Trophoblast cell (in vitro differentiated cells and primary cell): ENCODE measurements at regions not wholly inside any gene's neighbourhood (a gene's known extent, or its start where the extent isn't known, plus 50 kb on each side); places are given as distances from the start of the nearest gene placed in this dataset.
"Not testable (repeated sequence)": the region's sequence is repeated elsewhere in the genome, so short reads cannot be mapped to it uniquely, and the experiment has no call there.

Experiments used
- DNase-seq, 2 donors: peaks; one replicate each; pipeline ENCODE4 v3.0.0-alpha.2; 2016
- H2AFZ ChIP-seq: 2 replicates; pipeline ENCODE4 v1.6.1; 2013; ENCODE audit warnings: low read length, moderate library complexity, mild to moderate bottlenecking; ENCODE audit not compliant: insufficient read depth, poor library complexity
- H2AK5ac ChIP-seq: 2 replicates; pipeline ENCODE4 v1.6.1; 2013; ENCODE audit warnings: mild to moderate bottlenecking, low read length
- H2BK120ac ChIP-seq: 2 replicates; pipeline ENCODE4 v1.6.1; 2013; ENCODE audit warnings: low read length, mild to moderate bottlenecking, moderate library complexity; ENCODE audit not compliant: insufficient read depth, poor library complexity
- H2BK12ac ChIP-seq: 2 replicates; pipeline ENCODE4 v1.6.1; 2013; ENCODE audit warnings: mild to moderate bottlenecking, low read length, moderate library complexity
- H2BK5ac ChIP-seq: 2 replicates; pipeline ENCODE4 v1.6.1; 2013; ENCODE audit warnings: low read length, low read depth, moderate library complexity, mild to moderate bottlenecking; ENCODE audit not compliant: poor library complexity
- H3K14ac ChIP-seq: 2 replicates; pipeline ENCODE4 v1.6.1; 2013; ENCODE audit warnings: mild to moderate bottlenecking, low read length
- H3K18ac ChIP-seq: 2 replicates; pipeline ENCODE4 v1.6.1; 2013; ENCODE audit warnings: mild to moderate bottlenecking, low read length
- H3K23ac ChIP-seq: 2 replicates; pipeline ENCODE4 v1.6.1; 2013; ENCODE audit warnings: low read length
- H3K27ac ChIP-seq: 2 replicates; pipeline ENCODE4 v1.5.1; 2013; ENCODE audit warnings: low read depth, mild to moderate bottlenecking, inconsistent platforms, low read length, moderate library complexity
- H3K27me3 ChIP-seq: 2 replicates; pipeline ENCODE4 v1.6.1; 2013; ENCODE audit warnings: inconsistent platforms, mild to moderate bottlenecking, low read length, moderate library complexity; ENCODE audit not compliant: insufficient read depth
- H3K36me3 ChIP-seq, 2 experiments: 1 replicate in 1 of 2; 2 replicates in 1 of 2; pipeline ENCODE4 v1.6.1; 2013; ENCODE audit warnings: low read length in 2 of 2, mild to moderate bottlenecking in 2 of 2, moderate library complexity in 1 of 2; ENCODE audit not compliant: insufficient read depth in 2 of 2, control insufficient read depth in 1 of 2
- H3K4ac ChIP-seq: 2 replicates; pipeline ENCODE4 v1.6.1; 2013; ENCODE audit warnings: low read depth, mild to moderate bottlenecking, low read length, moderate library complexity
- H3K4me1 ChIP-seq, 2 experiments: 1 replicate in 1 of 2; 2 replicates in 1 of 2; pipeline ENCODE4 v1.6.1; 2013; ENCODE audit warnings: low read length in 2 of 2, mild to moderate bottlenecking in 2 of 2, moderate library complexity in 1 of 2; ENCODE audit not compliant: insufficient read depth in 2 of 2, control insufficient read depth in 1 of 2
- H3K4me2 ChIP-seq: 2 replicates; pipeline ENCODE4 v1.6.1; 2013; ENCODE audit warnings: inconsistent platforms, mild to moderate bottlenecking, low read length, moderate library complexity
- H3K4me3 ChIP-seq: 2 replicates; pipeline ENCODE4 v1.5.1; 2013; ENCODE audit warnings: mild to moderate bottlenecking, low read depth, low read length, inconsistent platforms
- H3K79me1 ChIP-seq: one replicate; pipeline ENCODE4 v1.6.1; 2013; ENCODE audit warnings: low read length
- H3K79me2 ChIP-seq: 2 replicates; pipeline ENCODE4 v1.6.1; 2013; ENCODE audit warnings: low read length, mild to moderate bottlenecking; ENCODE audit not compliant: control insufficient read depth, insufficient read depth, poor library complexity
- H3K9ac ChIP-seq: 2 replicates; pipeline ENCODE4 v1.6.1; 2013; ENCODE audit warnings: mild to moderate bottlenecking, low read length
- H3K9me3 ChIP-seq: 2 replicates; pipeline ENCODE4 v1.6.1; 2013; ENCODE audit warnings: low read depth, mild to moderate bottlenecking, control low read depth, inconsistent platforms, low read length; ENCODE audit not compliant: insufficient read depth
- H4K12ac ChIP-seq: 2 replicates; pipeline ENCODE4 v1.6.1; 2013; ENCODE audit warnings: low read depth, mild to moderate bottlenecking, low read length, moderate library complexity
- H4K8ac ChIP-seq: 2 replicates; pipeline ENCODE4 v1.6.1; 2013; ENCODE audit warnings: low read depth, mild to moderate bottlenecking, low read length, moderate library complexity
- H4K91ac ChIP-seq: one replicate; pipeline ENCODE4 v1.6.1; 2013; ENCODE audit warnings: low read depth, mild to moderate bottlenecking, low read length, moderate library complexity
- WGBS: extraction: QIAGEN DNeasy Blood & Tissue Kit; methylation state at CpG from one replicate; pipeline ENCODE4 v1.1.7; 2013; ENCODE audit warnings: missing lambda C conversion rate; ENCODE audit not compliant: insufficient read length, insufficient coverage; ENCODE audit errors: extremely low coverage; 5-methylcytosine and 5-hydroxymethylcytosine counted together

DNA sequence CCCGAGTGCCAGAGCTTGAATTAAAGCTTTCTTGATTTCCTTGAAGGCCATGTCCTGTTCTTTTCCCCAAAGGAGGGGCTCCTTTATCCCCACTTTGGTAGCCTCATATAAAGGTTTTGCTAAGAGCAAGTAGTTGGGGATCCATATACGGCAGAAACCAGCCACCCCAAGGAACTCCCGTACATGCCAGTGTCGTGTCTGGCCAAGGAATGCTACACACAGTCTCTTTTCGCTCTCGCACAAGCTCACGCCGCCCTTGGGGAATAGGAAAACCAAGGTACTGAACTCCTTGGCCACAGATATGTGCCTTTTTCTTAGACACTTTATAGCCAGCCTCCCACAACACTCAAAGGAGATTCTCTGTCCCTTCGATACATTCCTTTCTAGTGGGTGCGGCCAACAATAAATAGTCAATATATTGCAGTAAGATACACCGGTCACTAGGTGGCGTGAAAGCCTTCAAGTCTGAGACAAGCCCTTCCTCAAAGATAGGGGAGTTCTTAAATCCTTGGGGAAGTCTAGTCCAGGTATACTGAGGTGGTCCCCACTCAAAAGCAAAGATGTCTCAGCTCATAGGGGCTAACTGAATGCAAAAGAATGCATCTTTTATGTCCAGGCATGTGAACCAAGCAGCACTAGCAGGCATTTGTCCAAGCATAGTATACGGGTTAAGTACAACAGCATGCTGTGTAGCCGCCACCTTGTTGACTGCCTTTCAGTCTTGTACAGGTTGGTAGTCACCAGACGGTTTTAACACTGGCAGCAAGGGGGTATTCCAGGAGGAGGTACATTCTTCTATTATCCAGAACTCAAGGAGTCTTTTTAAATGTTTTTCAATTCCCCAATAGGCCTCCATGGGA lies 57.8 kb upstream of the XAGE1B start:
- Histone ChIP-seq H3K36me3 (no peaks in the 10 kb centered on the region), H3K79me1 (no peaks in the 10 kb centered on the region), H3K4ac (no peak overlapping the region), H2BK5ac (no peak overlapping the region), H2AK5ac (no peak overlapping the region), H3K4me3 (no peak overlapping the region), H2AFZ (no peak overlapping the region), H4K8ac (no peak overlapping the region), H3K79me2 (no peaks in the 10 kb centered on the region), H3K18ac (no peak overlapping the region), H4K12ac (no peak overlapping the region), H3K14ac (no peak overlapping the region), H3K27me3 (no peaks in the 10 kb centered on the region), H2BK120ac (no peak overlapping the region), H4K91ac (no peak overlapping the region), H3K9me3 (no peaks in the 10 kb centered on the region), H3K4me2 (no peak overlapping the region), H3K23ac (no peak overlapping the region), H3K9ac (no peak overlapping the region), H2BK12ac (no peak overlapping the region), H3K4me1 (no peaks in the 10 kb centered on the region), H3K27ac (no peak overlapping the region)
- WGBS = no CpG with 5 or more reads among the region's 15 CpGs
- peak in 1 of 2 donors; percentile 71 for DNase-seq

DNA sequence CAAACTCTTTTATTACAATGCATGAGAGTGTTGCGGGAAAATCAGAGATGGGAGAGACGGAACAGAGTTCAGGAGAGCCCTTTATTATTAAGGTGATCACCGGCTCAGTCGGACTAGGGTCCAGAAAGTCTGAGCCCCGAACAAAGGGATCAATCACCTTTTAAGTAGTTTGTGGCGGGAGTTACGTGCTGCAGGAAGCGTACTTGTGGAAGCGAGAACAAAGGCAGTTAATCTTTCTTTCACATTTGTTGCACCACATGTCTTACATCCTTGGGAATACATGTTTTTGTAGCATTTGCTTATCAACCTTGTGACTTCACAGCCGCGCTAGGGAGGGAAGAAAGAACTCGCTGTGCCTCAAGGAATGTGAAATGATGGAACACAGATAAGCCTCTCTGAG lies 51.3 kb upstream of the XAGE1B start:
- not testable (repeated sequence) for H3K14ac ChIP-seq, H2BK120ac ChIP-seq, H3K9ac ChIP-seq, H3K4ac ChIP-seq, H2BK12ac ChIP-seq, H3K9me3 ChIP-seq, H4K91ac ChIP-seq, H3K23ac ChIP-seq, H4K8ac ChIP-seq, H3K79me2 ChIP-seq, H3K27me3 ChIP-seq, H3K4me2 ChIP-seq, H3K4me3 ChIP-seq, H3K79me1 ChIP-seq, H2BK5ac ChIP-seq, H4K12ac ChIP-seq, H3K4me1 ChIP-seq, H3K27ac ChIP-seq, DNase-seq, H2AK5ac ChIP-seq, H3K36me3 ChIP-seq, H2AFZ ChIP-seq, H3K18ac ChIP-seq
- no CpG with 5 or more reads among the region's 12 CpGs for WGBS
